Activated gamma-delta T cell (primary cell): ENCODE measurements at regions not wholly inside any gene's neighbourhood (a gene's known extent, or its start where the extent isn't known, plus 50 kb on each side); places are given as distances from the start of the nearest gene placed in this dataset.

Experiments used
- DNase-seq: peaks from one replicate; lab custom pipeline; 2025; lab: John Stamatoyannopoulos, UW

DNA sequence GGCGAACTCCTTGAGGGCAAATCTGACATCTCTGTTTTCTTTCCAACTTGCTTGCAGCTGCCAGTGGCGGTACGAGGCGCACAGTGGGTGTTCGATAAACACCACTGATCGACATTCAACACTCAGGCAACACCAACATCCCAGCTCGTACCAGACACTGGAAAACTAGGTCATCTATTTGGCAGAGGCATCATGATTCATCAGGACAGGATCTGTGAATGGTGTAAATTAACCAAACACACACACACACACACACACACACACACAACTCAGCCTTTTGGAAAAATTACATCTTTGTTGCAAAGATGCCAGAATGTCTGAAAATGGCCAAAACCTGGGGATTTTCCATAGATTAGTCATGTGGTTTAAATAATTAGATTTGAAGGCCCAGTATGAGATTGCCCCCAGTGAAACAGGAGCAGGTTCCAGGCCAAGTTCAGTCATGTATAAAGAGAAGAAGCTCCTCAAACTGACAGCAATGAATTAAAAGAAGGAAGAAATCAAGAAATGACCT lies 150.5 kb upstream of the NCKAP5 start:
- no peak for DNase-seq

DNA sequence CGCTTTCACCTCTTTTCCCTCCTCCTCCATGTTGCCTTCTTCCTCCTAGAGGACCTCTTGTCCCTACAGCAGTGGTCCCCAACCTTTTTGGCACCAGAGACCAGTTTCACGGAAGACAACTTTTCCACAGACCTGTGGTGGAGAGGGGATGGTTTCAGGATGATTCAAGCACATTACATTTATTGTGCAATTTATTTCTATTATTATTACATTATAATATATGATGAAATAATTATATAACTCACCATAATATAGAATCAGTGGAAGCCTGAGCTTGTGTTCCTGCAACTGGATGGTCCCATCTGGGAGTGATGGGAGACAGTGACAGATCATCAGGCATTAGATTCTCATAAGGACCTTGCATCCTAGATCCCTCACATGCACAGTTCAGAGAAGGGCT lies 152.2 kb upstream of the NCKAP5 start:
- no peak for DNase-seq

GRCh38 chr2:133721118-133721517 lies 152.9 kb upstream of the NCKAP5 start:
- no peak for DNase-seq

DNA sequence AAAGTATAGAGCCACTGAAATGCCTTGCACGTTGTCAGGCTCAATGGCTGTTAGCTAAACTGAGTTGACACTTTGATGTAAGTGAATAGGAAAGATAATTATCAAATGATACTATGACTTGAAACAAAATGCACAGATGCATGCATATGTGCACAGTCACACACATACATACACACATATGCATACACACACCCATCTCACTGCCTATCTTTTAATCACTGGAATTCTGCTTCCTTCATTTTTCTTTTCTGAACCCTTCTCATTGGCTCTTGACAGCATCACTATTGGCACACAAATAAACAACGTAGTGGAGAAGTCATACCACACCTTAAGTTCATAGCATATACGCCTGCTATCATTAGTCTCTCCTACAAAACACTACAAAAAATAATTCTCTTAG lies 154.9 kb upstream of the NCKAP5 start:
- DNase-seq = no peak

- DNase-seq = no peak
Observed at GRCh38 chr2:133726973-133727372, 158.7 kb upstream of the NCKAP5 start.

- DNase-seq = no peak
Observed at GRCh38 chr2:133732059-133732458, 163.8 kb upstream of the NCKAP5 start.

DNA sequence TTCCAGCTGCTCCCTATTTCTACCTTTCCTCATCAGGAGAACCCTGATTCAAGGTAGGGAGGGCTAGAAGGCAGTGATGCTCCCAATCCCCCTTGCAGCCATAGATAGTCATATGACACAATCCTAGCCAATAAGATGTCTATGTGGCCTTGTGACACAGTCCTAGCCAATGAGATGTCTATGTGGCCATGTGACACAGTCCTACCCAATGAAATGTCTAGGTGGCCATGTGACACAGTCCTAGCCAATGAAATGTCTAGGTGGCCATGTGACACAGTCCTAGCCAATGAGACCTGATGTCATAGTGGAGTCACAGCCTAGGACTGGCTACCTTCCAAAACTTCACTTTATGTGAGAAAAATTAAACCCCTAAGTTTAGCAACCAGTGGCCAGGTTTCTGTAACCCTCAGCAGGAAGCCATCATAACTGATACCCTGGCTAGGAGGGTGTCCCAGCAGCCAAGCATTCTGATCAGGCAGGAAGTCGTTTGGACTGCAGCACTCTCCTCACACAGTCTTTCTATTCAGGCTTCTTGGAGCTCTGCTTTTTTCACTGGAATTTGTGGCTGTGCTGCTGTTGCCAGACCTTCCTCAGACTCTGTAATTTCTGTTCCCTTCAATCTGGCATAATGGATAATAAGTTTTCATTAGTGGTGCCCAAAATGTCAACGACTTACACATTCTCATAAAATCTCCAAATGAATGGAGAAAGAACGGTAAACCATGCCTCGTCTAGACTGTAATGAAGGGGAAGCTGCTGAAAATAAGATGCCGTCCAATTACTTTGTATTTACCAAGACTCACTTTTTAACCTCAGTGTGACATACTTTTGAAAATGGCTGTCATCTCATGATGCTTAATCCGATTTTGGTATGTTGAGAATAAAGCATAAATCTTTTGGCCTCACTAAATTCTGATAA lies 165.0 kb upstream of the NCKAP5 start:
- DNase-seq = no peak

DNA sequence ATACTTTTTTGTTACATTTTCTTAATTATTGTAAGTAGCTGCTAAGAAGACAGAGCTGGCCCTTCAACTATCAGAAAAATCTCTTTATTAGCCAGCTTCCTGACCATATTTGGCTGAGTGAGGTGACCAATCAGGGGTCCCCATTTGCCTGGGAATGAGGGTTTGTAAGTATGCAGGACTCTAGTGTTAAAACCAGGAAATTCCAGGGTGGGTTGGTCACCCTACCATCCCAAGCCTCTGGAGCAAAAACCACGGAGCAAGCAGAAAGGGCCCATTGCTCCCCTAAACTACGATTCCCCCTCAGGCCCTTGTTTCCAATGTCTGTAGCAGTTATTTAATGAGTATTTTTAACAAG lies 165.6 kb upstream of the NCKAP5 start:
- no peak for DNase-seq

GRCh38 chr2:133734716-133735495 lies 166.6 kb upstream of the NCKAP5 start:
- no peak for DNase-seq

- DNase-seq = no peak
Observed at GRCh38 chr2:133736674-133737073, 168.4 kb upstream of the NCKAP5 start.

- no peak for DNase-seq
Observed at GRCh38 chr2:133737242-133737993, 169.2 kb upstream of the NCKAP5 start.

- no peak for DNase-seq
Observed at GRCh38 chr2:133739039-133739438, 170.8 kb upstream of the NCKAP5 start.

DNA sequence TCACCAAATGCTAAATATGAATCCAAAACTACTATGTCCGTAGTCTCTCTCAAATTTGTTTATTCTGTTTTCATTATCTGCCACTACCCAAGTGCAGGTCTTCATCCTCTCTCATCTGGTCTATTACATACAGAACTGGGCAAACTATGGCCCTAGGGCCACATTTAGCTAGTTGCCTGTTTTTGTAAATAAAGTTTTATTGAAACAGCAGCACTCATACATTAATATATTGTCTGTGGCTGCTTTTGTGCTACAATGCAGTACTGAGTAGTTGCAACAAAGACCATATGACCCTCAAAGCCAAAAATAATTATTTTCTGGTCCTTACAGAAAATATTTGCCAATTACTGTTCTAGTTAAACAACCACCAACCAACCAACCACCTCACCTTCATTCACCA lies 172.2 kb upstream of the NCKAP5 start:
- DNase-seq = no peak

DNA sequence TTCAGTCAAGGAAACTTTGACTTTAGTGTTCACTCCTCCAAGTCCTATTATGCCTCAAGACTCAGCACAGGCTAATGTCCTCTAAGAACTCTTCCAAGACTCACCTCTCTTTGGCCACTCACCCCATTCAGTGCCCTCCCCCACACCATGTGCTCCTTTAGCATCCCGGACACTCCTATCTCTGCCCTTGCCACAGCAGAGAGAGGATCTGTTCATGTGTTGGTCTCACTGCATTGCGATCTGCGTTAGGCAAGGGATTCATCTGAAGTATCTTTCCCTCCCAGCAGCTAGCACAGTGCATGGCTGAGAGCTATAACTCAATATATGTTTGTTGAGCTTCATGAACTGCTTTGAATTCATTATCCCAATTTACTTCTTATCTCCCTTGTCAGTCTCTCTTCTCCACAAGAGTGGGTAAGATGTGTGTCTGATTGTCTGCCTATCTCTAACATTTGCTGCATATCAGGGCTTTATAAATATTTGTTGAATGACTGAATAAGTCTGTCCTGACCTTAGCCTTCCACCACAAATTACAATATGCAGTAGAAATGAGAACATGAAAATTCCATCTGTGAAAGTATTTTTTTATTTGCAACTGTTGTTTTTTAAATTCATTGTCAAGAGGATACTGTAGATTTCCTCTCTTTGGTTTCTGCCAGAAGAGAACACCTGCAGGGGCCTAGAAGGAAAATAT lies 179.9 kb upstream of the NCKAP5 start:
- no peak for DNase-seq

DNA sequence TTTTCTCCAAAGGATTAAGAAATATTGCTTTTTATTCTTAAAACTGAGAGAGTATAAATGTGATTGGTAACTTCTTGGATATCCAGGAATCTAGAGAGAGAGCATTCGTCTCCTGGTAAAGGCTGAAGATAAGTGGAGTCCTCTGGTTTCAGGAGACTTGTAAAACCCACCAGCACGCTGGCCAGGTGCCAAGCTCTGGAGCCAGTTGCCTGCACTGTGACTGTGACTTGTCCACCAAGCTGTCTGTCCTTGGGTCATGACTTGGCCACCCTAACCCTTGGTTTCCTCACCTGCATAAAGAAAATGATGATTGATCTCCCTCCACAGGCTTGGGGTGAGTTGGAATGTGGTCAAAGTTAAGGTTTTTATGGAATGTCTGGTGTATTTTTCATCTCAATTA lies 185.4 kb upstream of the NCKAP5 start:
- no peak for DNase-seq

DNA sequence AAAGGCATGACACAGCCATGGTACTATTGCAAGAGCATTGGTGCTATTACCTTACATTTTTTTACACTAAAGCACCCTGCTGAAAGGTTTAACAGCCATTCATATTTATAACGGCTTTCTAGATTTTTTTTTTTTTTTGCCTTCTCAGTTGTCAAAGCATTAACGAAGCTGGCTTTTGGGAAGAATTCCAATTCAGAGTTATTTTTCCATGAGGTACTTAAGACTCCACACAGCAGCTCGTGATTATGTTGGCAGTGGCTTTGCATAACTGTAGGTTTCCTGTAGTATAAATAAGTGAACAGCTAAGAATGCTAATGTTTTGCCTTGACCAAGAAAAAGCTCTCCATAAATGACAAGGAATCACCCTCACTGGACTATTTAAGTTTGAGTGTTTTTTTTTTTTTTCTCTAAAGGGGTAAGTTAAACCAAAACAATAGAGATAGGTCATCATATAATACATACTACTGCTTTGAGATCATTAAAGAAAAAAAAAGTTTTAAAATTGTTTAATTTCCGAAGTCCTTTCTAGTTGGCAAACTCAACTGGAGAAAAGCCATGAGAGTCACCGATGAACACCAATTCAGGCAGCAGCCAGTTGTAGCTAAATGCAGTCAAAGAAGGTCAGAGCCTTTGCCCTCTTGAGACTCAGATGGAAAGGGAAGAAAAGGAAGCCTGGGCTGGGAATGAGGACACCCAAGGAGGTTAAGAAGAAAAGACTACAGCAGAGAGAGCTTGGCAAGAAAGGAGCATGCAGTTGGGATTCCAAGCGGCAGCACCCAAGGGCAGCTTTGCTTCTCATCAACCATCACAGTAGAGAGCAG lies 187.4 kb upstream of the NCKAP5 start:
- DNase-seq = no peak

- no peak for DNase-seq
Observed at GRCh38 chr2:133756833-133757232, 188.6 kb upstream of the NCKAP5 start.

- DNase-seq = no peak
Observed at GRCh38 chr2:133760376-133760775, 192.1 kb upstream of the NCKAP5 start.

DNA sequence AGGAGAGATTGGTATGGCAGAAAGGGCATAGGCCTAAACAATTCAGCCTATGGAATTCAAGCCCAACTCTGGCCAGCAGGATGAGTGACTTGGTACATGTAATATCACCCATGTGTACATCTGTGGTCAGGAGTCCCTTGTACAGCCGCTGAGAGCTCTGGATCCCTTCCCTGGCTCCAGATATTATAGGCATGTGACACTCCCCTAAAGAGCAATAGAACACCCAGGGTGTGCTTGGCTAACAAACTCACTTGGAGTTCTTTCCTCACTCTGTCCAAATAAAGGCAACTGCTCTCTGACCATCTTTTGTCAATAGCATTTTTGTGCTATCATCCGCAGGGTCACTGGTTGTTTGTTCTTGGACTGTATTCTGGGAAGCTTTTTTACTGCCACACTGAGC lies 197.4 kb upstream of the NCKAP5 start:
- no peak for DNase-seq

DNA sequence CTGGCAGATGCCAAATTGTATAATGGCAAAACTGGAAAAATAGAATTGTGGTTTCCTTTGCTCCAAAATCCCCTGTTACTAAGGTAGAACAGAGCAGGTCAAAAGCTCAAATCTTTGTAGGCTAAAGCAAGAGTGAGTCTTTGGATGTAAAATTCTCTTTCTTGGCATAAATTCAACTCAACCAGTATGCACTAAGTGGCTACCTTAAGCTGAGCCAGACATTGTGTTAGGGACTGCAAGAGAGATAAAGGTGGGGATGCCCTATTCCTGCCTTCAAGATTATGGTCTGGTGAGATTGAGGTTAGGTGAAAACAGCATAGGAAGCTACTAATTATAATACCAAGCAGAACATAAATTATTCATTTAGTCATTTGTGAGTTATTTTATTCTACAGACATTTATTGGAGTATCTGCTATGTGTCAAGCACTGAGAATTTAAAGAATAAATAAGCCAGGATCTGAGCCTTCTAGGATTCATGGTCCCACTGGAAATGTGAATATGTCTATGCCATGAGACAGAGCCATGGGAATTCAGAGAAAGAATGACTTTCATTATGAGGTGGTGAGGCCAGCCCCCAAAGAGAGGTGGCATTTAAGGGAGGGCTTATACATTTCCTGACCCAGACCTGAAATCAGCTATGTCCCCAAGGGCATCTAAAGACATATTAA lies 198.0 kb upstream of the NCKAP5 start:
- DNase-seq = no peak
